Muscle of leg (tissue), 3 donors: ENCODE measurements at regions not wholly inside any gene's neighbourhood (a gene's known extent, or its start where the extent isn't known, plus 50 kb on each side); places are given as distances from the start of the nearest gene placed in this dataset.
A peak's percentile ranks its signal among the peaks of the same experiment; 100 is the strongest.
"Not testable (repeated sequence)": the region's sequence is repeated elsewhere in the genome, so short reads cannot be mapped to it uniquely, and the experiment has no call there.

Experiments used
- DNase-seq: peaks from one replicate; pipeline ENCODE4 v3.0.0; 2013
- H3K27ac ChIP-seq: one replicate; pipeline ENCODE4 v1.5.1; 2013; ENCODE audit warnings: mild to moderate bottlenecking, low read length, control low read depth
- H3K27me3 ChIP-seq: one replicate; pipeline ENCODE4 v1.6.1; 2013; ENCODE audit warnings: low read length; ENCODE audit not compliant: control insufficient read depth, insufficient read depth
- H3K36me3 ChIP-seq: one replicate; pipeline ENCODE4 v1.6.1; 2013; ENCODE audit warnings: low read length; ENCODE audit not compliant: control insufficient read depth, insufficient read depth
- H3K4me1 ChIP-seq: one replicate; pipeline ENCODE4 v1.6.1; 2013; ENCODE audit warnings: low read length; ENCODE audit not compliant: control insufficient read depth, insufficient read depth
- H3K4me3 ChIP-seq: one replicate; pipeline ENCODE4 v1.5.1; 2013; ENCODE audit warnings: low read length, control low read depth
- H3K9me3 ChIP-seq: replicated peaks from 2 replicates; pipeline ENCODE4 v1.6.1; 2013; ENCODE audit warnings: low read depth, low read length; ENCODE audit not compliant: control insufficient read depth
- WGBS: methylation state at CpG from one replicate; pipeline ENCODE4 v1.1.5; 2013; ENCODE audit warnings: missing lambda C conversion rate; ENCODE audit not compliant: insufficient coverage; 5-methylcytosine and 5-hydroxymethylcytosine counted together

DNA sequence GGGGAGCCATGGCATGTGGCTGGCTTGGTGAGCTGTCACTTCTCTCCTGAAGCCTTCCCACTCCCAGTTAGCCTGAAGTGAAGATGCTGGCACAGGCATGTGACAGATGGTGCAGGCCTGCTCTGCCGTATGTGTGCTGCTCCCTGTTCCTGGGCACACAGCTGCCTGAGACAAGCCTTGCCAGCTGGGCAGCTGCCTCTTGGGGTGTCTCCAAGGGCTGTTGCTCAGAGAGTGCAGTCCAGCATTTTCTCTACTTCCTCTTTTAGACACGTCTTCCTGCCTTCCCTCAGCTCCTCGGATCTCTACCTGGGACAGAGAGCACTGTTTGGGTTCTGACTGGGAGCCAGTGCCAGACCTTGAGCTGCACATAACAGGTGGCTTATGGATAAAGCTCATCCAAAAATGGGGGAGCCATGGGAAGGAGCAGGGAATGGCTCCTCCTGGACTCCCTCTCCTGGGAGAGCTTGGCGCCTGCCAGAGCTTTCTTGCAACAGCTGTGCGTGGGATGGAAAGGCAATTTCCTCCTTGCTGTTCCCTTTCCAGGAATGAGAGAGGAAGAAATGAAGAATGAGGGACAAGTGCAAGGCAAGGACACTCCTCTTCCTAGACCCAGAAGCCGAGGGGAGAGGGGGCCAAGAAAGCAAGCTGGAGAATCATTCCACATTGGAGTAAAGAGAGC, 132.9 kb downstream of the MSL3 start:
- peak; percentile 82 for DNase-seq
- Histone ChIP-seq H3K27me3 (peaks cover 10% of the 10 kb centered on the region), H3K27ac (peak overlapping the region; percentile 71), H3K4me1 (peaks cover 9% of the 10 kb centered on the region), H3K9me3 (peaks cover 6% of the 10 kb centered on the region), H3K36me3 (no peaks in the 10 kb centered on the region), H3K4me3 (no peak overlapping the region)
- 35% methylated on average over 4 of the region's 6 CpGs for WGBS

DNA sequence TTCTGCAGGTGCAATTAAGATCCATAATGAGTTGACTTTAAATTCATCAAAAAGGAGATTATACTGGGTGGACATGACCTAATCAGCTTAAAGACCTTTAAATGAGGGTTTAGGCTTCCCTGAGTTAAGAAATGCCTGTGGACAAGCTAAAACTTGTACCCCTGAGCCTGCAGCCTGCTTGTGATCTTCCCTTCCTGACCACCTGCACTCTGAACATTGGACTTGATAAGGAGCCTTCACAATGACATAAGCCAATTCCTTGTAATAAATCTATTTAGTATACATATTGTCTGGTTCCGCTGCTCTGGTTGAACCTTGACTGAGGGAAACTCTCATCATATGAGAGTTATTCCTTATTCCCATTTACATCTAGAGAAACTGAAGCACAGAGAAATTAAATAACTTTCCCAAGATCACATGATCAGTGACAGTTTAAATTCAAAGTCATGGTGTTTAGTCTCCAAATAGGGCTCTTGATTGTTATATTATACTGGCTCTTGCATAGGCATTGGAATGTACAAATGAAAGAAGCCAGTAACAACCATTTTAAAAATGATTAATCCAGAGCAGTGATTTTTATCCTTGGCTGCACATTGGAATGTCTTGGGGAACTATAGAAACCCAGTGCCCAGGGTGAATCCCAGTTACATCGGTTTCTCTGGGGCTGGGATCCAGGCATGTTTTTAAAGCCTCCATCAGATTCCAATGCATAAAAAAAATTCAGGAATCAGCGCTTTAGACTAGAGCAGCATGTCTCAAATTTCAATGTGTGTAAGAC, 136.1 kb downstream of the MSL3 start:
- H3K9me3 ChIP-seq = peaks cover 6% of the 10 kb centered on the region
- no CpG with 5 or more reads among the region's 3 CpGs for WGBS
- H3K36me3 ChIP-seq = no peaks in the 10 kb centered on the region
- peaks cover 15% of the 10 kb centered on the region for H3K27me3 ChIP-seq
- no peak for DNase-seq
- H3K27ac ChIP-seq = no peak overlapping the region
- no peak overlapping the region for H3K4me3 ChIP-seq
- peaks cover 9% of the 10 kb centered on the region for H3K4me1 ChIP-seq

DNA sequence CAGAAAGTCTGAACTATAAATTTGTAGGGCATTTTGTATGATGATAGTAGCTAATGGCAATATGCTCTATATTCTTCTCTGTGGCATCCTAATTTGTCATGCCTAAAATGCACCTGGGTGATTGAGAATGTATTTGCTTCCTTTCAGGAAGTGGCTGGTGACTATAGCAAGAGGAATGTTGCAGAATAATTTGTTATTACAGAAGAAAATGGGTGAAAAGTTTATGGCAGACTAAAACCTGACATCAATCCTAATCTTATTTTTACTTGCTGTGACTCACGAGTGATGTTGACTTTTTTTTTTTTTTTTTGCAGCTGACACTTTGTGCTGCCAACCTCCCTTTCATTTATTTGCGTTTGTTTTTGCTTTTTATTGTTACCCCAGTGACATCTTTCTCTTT, 141.1 kb downstream of the MSL3 start:
- Histone ChIP-seq H3K27ac (no peak overlapping the region), H3K4me1 (no peaks in the 10 kb centered on the region), H3K36me3 (no peaks in the 10 kb centered on the region), H3K27me3 (peaks cover 11% of the 10 kb centered on the region), H3K4me3 (no peak overlapping the region), H3K9me3 (no peaks in the 10 kb centered on the region)
- DNase-seq = no peak
- WGBS = no CpG with 5 or more reads among the region's 2 CpGs

DNA sequence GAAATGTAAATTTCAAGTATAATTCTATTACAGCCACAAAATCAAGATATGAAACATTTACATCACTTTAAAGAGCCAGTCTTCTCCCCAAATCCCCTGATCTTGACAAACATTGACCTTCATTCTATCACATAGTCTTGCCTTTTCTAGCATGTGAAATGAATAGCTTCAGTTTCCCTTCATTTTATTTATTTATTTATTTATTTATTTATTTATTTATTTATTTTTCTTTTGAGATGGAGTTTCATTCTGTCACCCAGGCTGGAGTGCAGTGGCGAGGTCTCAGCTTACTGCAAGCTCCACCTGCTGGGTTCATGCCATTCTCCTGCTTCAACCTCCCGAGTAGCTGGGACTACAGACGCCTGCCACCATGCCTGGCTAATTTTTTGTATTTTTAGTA, 147.9 kb downstream of the MSL3 start:
- not testable (repeated sequence) for H3K27ac ChIP-seq, H3K4me3 ChIP-seq, DNase-seq, H3K9me3 ChIP-seq, H3K27me3 ChIP-seq, H3K36me3 ChIP-seq, H3K4me1 ChIP-seq
- WGBS = 60% methylated on average over 1 of the region's 3 CpGs

DNA sequence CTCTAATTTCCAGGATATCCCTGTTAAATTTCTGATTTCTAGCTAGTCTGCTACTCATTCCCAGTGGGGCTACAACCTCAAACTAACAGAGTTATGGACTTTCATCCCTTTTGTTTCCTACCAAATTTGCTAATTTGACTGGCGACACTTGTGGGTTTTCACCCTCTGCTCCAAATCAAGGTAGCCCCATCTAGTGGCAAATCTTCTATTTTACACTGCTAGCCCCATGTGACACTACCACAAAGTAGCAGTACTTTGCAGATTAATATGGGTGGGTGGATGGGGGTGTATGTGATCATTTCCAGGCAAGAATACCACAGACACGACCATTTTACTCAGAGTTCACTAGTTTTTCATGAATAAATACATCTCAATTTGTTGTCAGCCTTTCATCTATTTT, 150.3 kb downstream of the MSL3 start:
- H3K27me3 ChIP-seq = peaks cover 6% of the 10 kb centered on the region
- DNase-seq = no peak
- H3K4me3 ChIP-seq = no peak overlapping the region
- no CpG with 5 or more reads among the region's 2 CpGs for WGBS
- H3K27ac ChIP-seq = no peak overlapping the region
- no peaks in the 10 kb centered on the region for H3K4me1 ChIP-seq
- no peaks in the 10 kb centered on the region for H3K36me3 ChIP-seq
- H3K9me3 ChIP-seq = peaks cover 6% of the 10 kb centered on the region

DNA sequence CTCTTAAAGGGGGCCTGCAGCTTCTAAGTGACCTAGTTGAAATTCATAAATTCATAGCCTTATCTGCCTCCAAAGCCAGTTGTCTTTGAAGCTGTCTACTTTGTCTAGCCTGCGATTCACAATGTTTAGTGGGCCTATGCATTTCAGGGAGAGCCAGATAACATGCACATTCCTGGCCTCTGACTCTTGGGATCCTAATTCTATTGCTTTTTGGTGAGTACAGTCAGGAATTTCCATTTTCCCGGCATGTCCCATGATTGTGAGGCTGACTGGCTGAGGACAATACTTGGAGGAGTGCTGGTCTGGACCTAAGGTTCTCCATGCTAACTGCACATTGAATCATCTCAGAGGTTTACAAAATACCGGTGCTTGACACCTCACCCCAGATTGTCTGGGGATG, 155.0 kb downstream of the MSL3 start:
- H3K4me3 ChIP-seq = no peak overlapping the region
- 88% methylated on average over 1 of the region's 3 CpGs for WGBS
- no peaks in the 10 kb centered on the region for H3K36me3 ChIP-seq
- H3K27me3 ChIP-seq = peaks cover 7% of the 10 kb centered on the region
- DNase-seq = no peak
- no peak overlapping the region for H3K27ac ChIP-seq
- no peaks in the 10 kb centered on the region for H3K4me1 ChIP-seq
- H3K9me3 ChIP-seq = no peaks in the 10 kb centered on the region

DNA sequence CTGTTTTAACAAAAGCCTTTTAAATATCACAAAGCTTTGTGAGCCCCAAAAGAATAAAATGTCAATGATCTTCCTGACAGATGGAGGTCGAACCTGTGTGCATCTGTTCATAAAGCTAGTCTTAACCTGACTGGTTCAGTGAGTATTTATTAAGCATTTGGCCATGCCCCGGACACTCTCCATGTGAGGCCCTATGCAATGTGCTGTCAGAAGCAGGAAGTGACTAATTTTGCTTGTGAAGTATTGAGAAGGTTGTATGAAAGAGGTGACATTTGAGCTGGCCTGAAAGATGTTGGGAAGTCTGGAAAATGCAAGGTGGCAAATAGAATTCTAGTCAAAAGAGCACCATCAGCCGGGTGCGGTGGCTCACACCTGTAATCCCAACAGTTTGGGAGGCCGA, 171.4 kb downstream of the MSL3 start:
- Histone ChIP-seq H3K27ac (no peak overlapping the region), H3K4me1 (no peaks in the 10 kb centered on the region), H3K36me3 (no peaks in the 10 kb centered on the region), H3K27me3 (peaks cover 9% of the 10 kb centered on the region), H3K9me3 (no peaks in the 10 kb centered on the region), H3K4me3 (no peak overlapping the region)
- WGBS = 52% methylated on average over 3 of the region's 5 CpGs
- DNase-seq = peak; percentile 60

DNA sequence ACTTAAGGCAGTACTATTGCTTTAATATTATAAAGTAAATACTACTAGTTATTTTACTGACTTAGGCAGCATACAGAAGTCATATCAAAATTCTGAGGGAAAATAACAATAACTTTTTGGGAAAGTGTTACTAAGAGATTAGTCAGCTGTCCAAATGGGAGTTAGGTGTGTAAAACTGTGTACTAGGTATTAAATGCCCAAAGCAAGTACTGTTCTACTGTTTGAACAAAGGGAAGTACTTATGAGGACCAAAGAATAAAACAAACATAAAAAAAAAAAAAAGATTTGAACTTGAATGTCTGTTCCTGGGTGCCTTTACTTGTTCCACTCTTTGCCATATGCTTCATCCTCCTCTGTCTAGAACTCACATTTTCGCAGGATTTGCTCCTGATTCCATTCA, 174.4 kb downstream of the MSL3 start:
- no peak for DNase-seq
- Histone ChIP-seq H3K27me3 (peaks cover 9% of the 10 kb centered on the region), H3K4me3 (no peak overlapping the region), H3K36me3 (no peaks in the 10 kb centered on the region), H3K9me3 (no peaks in the 10 kb centered on the region), H3K27ac (no peak overlapping the region), H3K4me1 (no peaks in the 10 kb centered on the region)
- 67% methylated on average over 1 of the region's 1 CpG for WGBS

DNA sequence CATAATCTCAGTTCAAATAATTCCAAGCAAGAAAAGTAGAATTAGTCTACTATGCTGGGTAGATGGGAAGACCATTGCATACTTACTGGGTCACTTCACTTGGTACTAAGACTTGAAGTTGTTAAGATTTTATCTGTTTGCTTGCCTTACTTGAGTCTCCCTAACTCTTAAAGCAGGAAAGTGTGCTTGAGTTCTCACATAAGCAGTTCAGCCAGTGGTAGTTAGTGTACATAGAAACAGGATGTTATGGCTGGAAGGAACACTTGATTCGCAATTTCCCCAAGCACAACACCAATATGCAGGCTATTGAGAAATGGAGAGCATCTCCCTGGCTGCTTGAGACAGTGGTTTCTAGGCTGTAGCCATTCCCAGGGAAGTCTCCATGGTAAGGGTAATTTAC, 176.1 kb downstream of the MSL3 start:
- H3K27me3 ChIP-seq = peaks cover 9% of the 10 kb centered on the region
- DNase-seq = no peak
- H3K9me3 ChIP-seq = no peaks in the 10 kb centered on the region
- H3K27ac ChIP-seq = no peak overlapping the region
- no peaks in the 10 kb centered on the region for H3K4me1 ChIP-seq
- no peak overlapping the region for H3K4me3 ChIP-seq
- H3K36me3 ChIP-seq = no peaks in the 10 kb centered on the region
- no CpG with 5 or more reads among the region's 1 CpG for WGBS

DNA sequence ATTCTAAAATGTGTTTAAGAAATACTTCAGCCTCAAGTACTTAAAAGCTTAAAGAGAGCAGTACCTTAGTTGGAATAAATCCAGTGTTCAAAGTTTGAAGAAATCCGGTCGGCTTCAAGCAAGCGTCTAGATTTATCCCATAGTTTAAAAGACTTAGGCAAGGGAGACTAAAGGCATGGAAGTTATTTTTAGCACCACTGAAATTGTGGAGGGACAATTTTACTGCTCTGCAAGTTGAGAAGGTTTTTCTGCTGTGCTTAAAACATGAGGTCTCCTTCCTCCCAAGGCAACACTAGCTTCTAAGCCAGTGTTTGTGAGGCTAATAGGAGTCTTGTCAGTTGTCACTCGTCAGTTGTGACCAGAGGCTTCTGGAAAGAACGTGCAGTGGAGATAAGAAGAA, 183.5 kb downstream of the MSL3 start:
- WGBS = 47% methylated on average over 3 of the region's 5 CpGs
- H3K9me3 ChIP-seq = no peaks in the 10 kb centered on the region
- H3K27me3 ChIP-seq = peaks cover 3% of the 10 kb centered on the region
- no peak overlapping the region for H3K27ac ChIP-seq
- no peaks in the 10 kb centered on the region for H3K4me1 ChIP-seq
- H3K4me3 ChIP-seq = no peak overlapping the region
- DNase-seq = peak; percentile 5
- no peaks in the 10 kb centered on the region for H3K36me3 ChIP-seq
